ENCODE measurements at regions not wholly inside any gene's neighbourhood (a gene's known extent, or its start where the extent isn't known, plus 50 kb on each side); places are given as distances from the start of the nearest gene placed in this dataset.

DNA sequence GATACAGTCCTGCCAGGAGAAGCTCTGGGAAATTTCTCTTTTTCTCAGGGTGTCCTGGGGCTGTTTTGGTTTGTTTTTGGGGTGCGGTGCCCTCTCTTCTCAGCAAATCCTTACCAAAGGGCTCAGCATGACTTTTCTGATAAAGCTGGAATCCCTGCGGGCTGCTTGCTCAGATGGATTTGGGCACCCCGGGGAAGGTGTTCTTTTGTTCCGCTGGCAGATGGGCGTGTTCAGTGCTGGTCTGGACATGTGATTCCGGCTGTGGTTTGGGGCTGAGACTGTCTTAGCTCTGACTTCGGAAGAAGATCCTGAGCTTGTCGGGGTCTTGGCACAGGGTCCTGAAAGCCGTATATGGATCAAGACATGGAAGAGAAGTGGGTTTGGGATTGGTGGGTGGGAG lies 134.2 kb upstream of the SPRED2 start:
- TF ChIP-seq EZH2 (IDR thresholded peaks at IDR 0.05; ENCODE audit: borderline replicate concordance, insufficient read depth, low read depth, low read length, poor library complexity, severe bottlenecking) (no peak), CTCF (IDR thresholded peaks at IDR 0.05) (no peak)

Measured in B cell (primary cell).